ENCODE measurements at regions not wholly inside any gene's neighbourhood (a gene's known extent, or its start where the extent isn't known, plus 50 kb on each side); places are given as distances from the start of the nearest gene placed in this dataset.

- TF ChIP-seq CTCF (IDR thresholded peaks at IDR 0.05), result no peak
- no peak for DNase-seq
- H3K36me3 Mint-ChIP-seq (ENCODE audit: low read depth), result peaks cover 10% of the 10 kb centered on the region; the same call in 1 of the 2 replicates
- H3K27me3 Mint-ChIP-seq (ENCODE audit: insufficient read depth), result peaks cover 3% of the 10 kb centered on the region
- H3K4me3 Mint-ChIP-seq, result no peak overlapping the region
- H3K4me1 Mint-ChIP-seq (ENCODE audit: low read depth), result no peaks in the 10 kb centered on the region
- H3K27ac Mint-ChIP-seq, result no peak overlapping the region
- H3K9me3 Mint-ChIP-seq, result peaks cover 61% of the 10 kb centered on the region
These were observed 1253.9 kb downstream of the BRD1 start for GRCh38 chr22:48573766-48574165.

- H3K27ac Mint-ChIP-seq, result no peak overlapping the region
- H3K4me1 Mint-ChIP-seq (ENCODE audit: low read depth), result no peaks in the 10 kb centered on the region
- peaks cover 10% of the 10 kb centered on the region; the same call in 1 of the 2 replicates for H3K36me3 Mint-ChIP-seq (ENCODE audit: low read depth)
- no peak overlapping the region for H3K4me3 Mint-ChIP-seq
- H3K27me3 Mint-ChIP-seq (ENCODE audit: insufficient read depth), result peaks cover 3% of the 10 kb centered on the region
- TF ChIP-seq CTCF (IDR thresholded peaks at IDR 0.05), result no peak
- no peak for DNase-seq
- peaks cover 60% of the 10 kb centered on the region for H3K9me3 Mint-ChIP-seq
These were observed 1254.7 kb downstream of the BRD1 start for GRCh38 chr22:48572951-48573350.

- TF ChIP-seq CTCF (IDR thresholded peaks at IDR 0.05), result no peak
- Mint-ChIP-seq H3K4me1 (ENCODE audit: low read depth) (no peaks in the 10 kb centered on the region), H3K27me3 (ENCODE audit: insufficient read depth) (peaks cover 1% of the 10 kb centered on the region), H3K9me3 (peaks cover 66% of the 10 kb centered on the region), H3K36me3 (ENCODE audit: low read depth) (peaks cover 10% of the 10 kb centered on the region; the same call in 1 of the 2 replicates), H3K4me3 (no peak overlapping the region), H3K27ac (no peak overlapping the region)
- DNase-seq, result no peak
These were observed 1256.8 kb downstream of the BRD1 start for GRCh38 chr22:48570912-48571311.

- no peak for DNase-seq
- Mint-ChIP-seq H3K4me3 (no peak overlapping the region), H3K27me3 (ENCODE audit: insufficient read depth) (no peaks in the 10 kb centered on the region; the same call in 1 of the 2 replicates), H3K36me3 (ENCODE audit: low read depth) (peaks cover 10% of the 10 kb centered on the region; the same call in 1 of the 2 replicates), H3K9me3 (peaks cover 63% of the 10 kb centered on the region), H3K4me1 (ENCODE audit: low read depth) (no peaks in the 10 kb centered on the region), H3K27ac (no peak overlapping the region)
- no peak for TF ChIP-seq CTCF (IDR thresholded peaks at IDR 0.05)
These were observed 1258.0 kb downstream of the BRD1 start for GRCh38 chr22:48569476-48570233.

GRCh38 chr22:48568736-48569330 is 1258.8 kb downstream of the BRD1 start:
- Mint-ChIP-seq H3K27ac (no peak overlapping the region), H3K9me3 (peaks cover 61% of the 10 kb centered on the region), H3K27me3 (ENCODE audit: insufficient read depth) (no peaks in the 10 kb centered on the region; the same call in 1 of the 2 replicates), H3K4me1 (ENCODE audit: low read depth) (no peaks in the 10 kb centered on the region), H3K4me3 (no peak overlapping the region), H3K36me3 (ENCODE audit: low read depth) (peaks cover 10% of the 10 kb centered on the region; the same call in 1 of the 2 replicates)
- DNase-seq, result no peak
- no peak for TF ChIP-seq CTCF (IDR thresholded peaks at IDR 0.05)
